SK-N-SH (cell line): ENCODE measurements at regions not wholly inside any gene's neighbourhood (a gene's known extent, or its start where the extent isn't known, plus 50 kb on each side); places are given as distances from the start of the nearest gene placed in this dataset.

ENCODE experiments used
- CTCF ChIA-PET: fragments of 300-600, 350-600 bp; formaldehyde crosslinking; extraction: SDS; loops from one replicate; lab custom pipeline; 2021; lab: Yijun Ruan, JAX
- POLR2A ChIA-PET: fragments of 350-600 bp; sonication (Branson Sonifier 250); formaldehyde crosslinking; extraction: SDS; loops from one replicate; lab custom pipeline; 2020; ENCODE audit warnings: antibody characterized with exemption, inconsistent platforms; lab: Yijun Ruan, JAX
- DNase-seq: peaks from one replicate; pipeline ENCODE4 v3.0.0; 2012
- H2AFZ ChIP-seq: fragments of 200-600 bp; sonication (generic); 2 replicates; pipeline ENCODE4 v1.8.1; 2016; ENCODE audit warnings: antibody characterized with exemption, mild to moderate bottlenecking, low read depth
- H3F3A ChIP-seq: fragments of 200-600 bp; sonication (generic); replicated peaks from 2 replicates; pipeline ENCODE3; 2016; ENCODE audit warnings: antibody characterized with exemption, mild to moderate bottlenecking; ENCODE audit not compliant: insufficient read depth
- H3K27ac ChIP-seq, 2 experiments: fragments of 200-500 bp in 1 of 2; fragments of 200-600 bp in 1 of 2; sonication (Bioruptor generic) in 1 of 2; sonication (generic), shearing (Covaris generic) in 1 of 2; 2 replicates each; pipeline versions ENCODE4 v1.5.1 to v1.6.1; 2014 to 2016; ENCODE audit warnings: low read depth in 2 of 2, inconsistent platforms in 1 of 2, low read length in 1 of 2, mild to moderate bottlenecking in 1 of 2, mixed read lengths in 1 of 2
- H3K27me3 ChIP-seq: fragments of 200-600 bp; sonication (generic), shearing (Covaris generic); 2 replicates; pipeline ENCODE4 v1.6.1; 2016; ENCODE audit warnings: mixed run types; ENCODE audit not compliant: insufficient read depth
- H3K36me3 ChIP-seq, 2 experiments: fragments of 200-500 bp in 1 of 2; fragments of 200-600 bp in 1 of 2; sonication (Bioruptor generic) in 1 of 2; sonication (generic) in 1 of 2; replicated peaks in 1 of 2; 2 replicates each; pipeline versions ENCODE3 to v1.5.1; 2014 to 2016; ENCODE audit warnings: low read length in 1 of 2, mild to moderate bottlenecking in 1 of 2; ENCODE audit not compliant: insufficient read depth in 2 of 2, control insufficient read depth in 1 of 2
- H3K4me1 ChIP-seq, 2 experiments: fragments of 200-500 bp in 1 of 2; fragments of 200-600 bp in 1 of 2; sonication (Bioruptor generic) in 1 of 2; sonication (generic), shearing (Covaris generic) in 1 of 2; 2 replicates each; pipeline versions ENCODE4 v1.5.1 to v1.6.1; 2014 to 2016; ENCODE audit warnings: low read depth in 1 of 2, low read length in 1 of 2, mixed run types in 1 of 2; ENCODE audit not compliant: insufficient read depth in 2 of 2, control insufficient read depth in 1 of 2
- H3K4me2 ChIP-seq: fragments of 200-600 bp; sonication (generic), shearing (Covaris generic); 2 replicates; pipeline ENCODE4 v1.6.1; 2017; ENCODE audit warnings: mixed run types
- H3K4me3 ChIP-seq, 2 experiments: fragments of 200-500 bp in 1 of 2; fragments of 200-600 bp in 1 of 2; sonication (Bioruptor generic) in 1 of 2; sonication (generic), shearing (Covaris generic) in 1 of 2; 2 replicates each; pipeline versions ENCODE4 v1.5.1 to v1.8.1; 2014 to 2016; ENCODE audit warnings: low read depth in 2 of 2, inconsistent platforms in 1 of 2, low read length in 1 of 2, mild to moderate bottlenecking in 1 of 2, mixed read lengths in 1 of 2, moderate library complexity in 1 of 2
- H3K79me2 ChIP-seq: fragments of 200-600 bp; sonication (generic); 2 replicates; pipeline ENCODE4 v1.8.1; 2017; ENCODE audit warnings: mild to moderate bottlenecking; ENCODE audit not compliant: insufficient read depth
- H3K9ac ChIP-seq: fragments of 200-600 bp; sonication (generic); 2 replicates; pipeline ENCODE4 v1.6.1; 2017; ENCODE audit warnings: mixed run types
- H3K9me2 ChIP-seq: fragments of 200-600 bp; sonication (generic); 2 replicates; pipeline ENCODE4 v1.6.1; 2017; ENCODE audit warnings: mixed run types
- H3K9me3 ChIP-seq: fragments of 200-600 bp; sonication (generic); 2 replicates; pipeline ENCODE4 v1.6.1; 2017; ENCODE audit warnings: mixed run types, mild to moderate bottlenecking, moderate library complexity
- H4K20me1 ChIP-seq: fragments of 200-600 bp; sonication (generic); 2 replicates; pipeline ENCODE4 v1.6.1; 2017; ENCODE audit warnings: mild to moderate bottlenecking, mixed run types; ENCODE audit not compliant: insufficient read depth
- CHD2 ChIP-seq: fragments of 150-350 bp; IDR thresholded peaks from 2 replicates; pipeline ENCODE4 v1.6.1; 2018; ENCODE audit warnings: low read length; ENCODE audit not compliant: partially characterized antibody
- ELF1 ChIP-seq: IDR thresholded peaks from 2 replicates; pipeline ENCODE4 v1.4.0; 2012
- FOXM1 ChIP-seq: IDR thresholded peaks from 2 replicates; pipeline ENCODE4 v1.4.0; 2012; ENCODE audit warnings: low read depth, mild to moderate bottlenecking
- GATA2 ChIP-seq: sonication (generic); formaldehyde crosslinking; IDR thresholded peaks from 2 replicates; pipeline ENCODE4 v1.5.0; 2020; ENCODE audit warnings: mild to moderate bottlenecking, missing genetic modification reagents
- MEF2A ChIP-seq: IDR thresholded peaks from 2 replicates; pipeline ENCODE4 v1.4.0; 2012; ENCODE audit warnings: low read depth, borderline replicate concordance
- MXI1 ChIP-seq: IDR thresholded peaks from 2 replicates; pipeline ENCODE4 v1.6.1; 2012; ENCODE audit warnings: mild to moderate bottlenecking, low read depth, low read length, improper control_type of control experiment
- POLR2AphosphoS5 ChIP-seq: IDR thresholded peaks from 2 replicates; pipeline ENCODE4 v1.6.1; 2012; ENCODE audit warnings: low read depth, low read length
- RAD21 ChIP-seq: IDR thresholded peaks from 2 replicates; pipeline ENCODE4 v1.6.1; 2012; ENCODE audit warnings: mild to moderate bottlenecking, low read length
- RFX5 ChIP-seq: IDR thresholded peaks from 2 replicates; pipeline ENCODE4 v1.6.1; 2012; ENCODE audit warnings: mild to moderate bottlenecking, improper control_type of control experiment, low read length
- RXRA ChIP-seq: IDR thresholded peaks from 2 replicates; pipeline ENCODE4 v1.4.0; 2012; ENCODE audit warnings: low read depth, mild to moderate bottlenecking, borderline replicate concordance
- SIN3A ChIP-seq: IDR thresholded peaks from 2 replicates; pipeline ENCODE4 v1.6.1; 2012; ENCODE audit warnings: low read depth, mild to moderate bottlenecking, low read length, moderate library complexity, borderline replicate concordance
- TCF12 ChIP-seq: IDR thresholded peaks from 2 replicates; pipeline ENCODE4 v1.4.0; 2012
- TEAD4 ChIP-seq: IDR thresholded peaks from 2 replicates; pipeline ENCODE4 v1.4.0; 2012; ENCODE audit warnings: mild to moderate bottlenecking, borderline replicate concordance; ENCODE audit not compliant: insufficient read depth
- WGBS: methylation state at CpG from one replicate; pipeline ENCODE4 v1.1.6; 2017; ENCODE audit warnings: low lambda C conversion rate; 5-methylcytosine and 5-hydroxymethylcytosine counted together
- TF ChIP-seq, protein P1 (sequence below): IDR thresholded peaks from 2 replicates; pipeline ENCODE4 v1.4.0; 2012; ENCODE audit warnings: low read depth, borderline replicate concordance
- TF ChIP-seq, protein P2 (sequence below): fragments of 200-600 bp; sonication (generic); IDR thresholded peaks from 2 replicates; pipeline ENCODE4 v1.6.1; 2017; ENCODE audit warnings: antibody characterized with exemption, mild to moderate bottlenecking, moderate library complexity
- TF ChIP-seq, protein P3 (sequence below): IDR thresholded peaks from 2 replicates; pipeline ENCODE4 v1.6.1; 2012; ENCODE audit warnings: mild to moderate bottlenecking, low read depth, low read length, moderate library complexity

DNA sequence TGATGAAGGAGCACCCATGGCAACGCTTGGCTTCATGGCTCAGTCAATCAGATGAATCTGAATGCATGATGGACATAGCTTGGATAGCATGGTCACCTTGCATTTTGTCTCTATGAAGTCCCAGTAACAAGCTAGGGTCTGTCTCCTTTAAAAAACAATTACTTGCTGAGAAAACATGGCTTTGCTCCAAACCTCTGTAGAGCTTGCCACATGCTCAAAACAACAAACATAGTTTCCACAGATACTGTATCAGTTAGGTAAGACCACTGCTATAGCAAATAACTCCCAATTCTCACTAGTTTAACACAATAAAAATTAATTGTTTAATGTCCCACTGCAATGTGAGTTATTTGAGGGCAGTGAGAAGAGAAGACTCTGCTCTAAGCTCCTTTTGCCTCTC, 401.0 kb downstream of the IRS1 start:
- Histone ChIP-seq H3K36me3 (no peaks in the 10 kb centered on the region), H2AFZ (no peak overlapping the region), H3K4me3 (no peak overlapping the region), H3K9ac (no peak overlapping the region), H3K9me2 (no peaks in the 10 kb centered on the region), H3K9me3 (no peaks in the 10 kb centered on the region), H4K20me1 (no peaks in the 10 kb centered on the region), H3K79me2 (no peaks in the 10 kb centered on the region), H3K27me3 (no peaks in the 10 kb centered on the region), H3K27ac (no peak overlapping the region), H3K4me1 (no peaks in the 10 kb centered on the region), H3K4me2 (no peak overlapping the region), H3F3A (peaks cover 4% of the 10 kb centered on the region)
- DNase-seq: no peak
- TF ChIP-seq RAD21: no peak
- no peak for TF ChIP-seq TEAD4
- TF ChIP-seq SIN3A: no peak
- TF ChIP-seq, protein P1, sequence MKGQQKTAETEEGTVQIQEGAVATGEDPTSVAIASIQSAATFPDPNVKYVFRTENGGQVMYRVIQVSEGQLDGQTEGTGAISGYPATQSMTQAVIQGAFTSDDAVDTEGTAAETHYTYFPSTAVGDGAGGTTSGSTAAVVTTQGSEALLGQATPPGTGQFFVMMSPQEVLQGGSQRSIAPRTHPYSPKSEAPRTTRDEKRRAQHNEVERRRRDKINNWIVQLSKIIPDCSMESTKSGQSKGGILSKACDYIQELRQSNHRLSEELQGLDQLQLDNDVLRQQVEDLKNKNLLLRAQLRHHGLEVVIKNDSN: no peak
- no peak for TF ChIP-seq ELF1
- no peak for TF ChIP-seq CHD2
- WGBS: 20% methylated on average over 1 of the region's 1 CpG
- ChIA-PET CTCF (no interaction called here), POLR2A (no interaction called here)

DNA sequence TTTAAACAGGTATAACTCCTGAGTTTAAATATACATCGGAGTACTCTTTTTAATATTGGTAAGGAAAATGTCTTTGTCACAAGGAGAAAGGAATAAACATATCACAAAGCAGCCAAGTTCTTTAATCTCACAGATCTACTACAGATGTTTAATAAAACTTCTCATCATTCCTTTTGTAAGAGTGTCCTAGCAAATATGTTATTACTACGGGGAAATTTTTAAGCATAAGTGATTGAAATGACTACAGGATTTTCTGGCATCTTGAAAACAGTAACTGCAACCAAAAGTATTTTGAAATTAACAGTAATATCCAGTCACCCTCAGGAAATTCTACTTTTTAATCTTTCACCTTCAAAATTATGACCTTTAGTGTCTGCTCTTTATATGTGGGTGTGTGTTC, 403.1 kb downstream of the IRS1 start:
- ChIA-PET POLR2A (no interaction called here), CTCF (no interaction called here)
- no peak for DNase-seq
- Histone ChIP-seq H3K36me3 (no peaks in the 10 kb centered on the region), H3K9ac (no peak overlapping the region), H3F3A (no peaks in the 10 kb centered on the region), H3K27me3 (no peaks in the 10 kb centered on the region), H4K20me1 (no peaks in the 10 kb centered on the region), H3K9me3 (no peaks in the 10 kb centered on the region), H3K79me2 (no peaks in the 10 kb centered on the region), H3K4me1 (no peaks in the 10 kb centered on the region), H3K27ac (no peak overlapping the region), H3K9me2 (no peaks in the 10 kb centered on the region), H2AFZ (no peak overlapping the region), H3K4me2 (no peak overlapping the region), H3K4me3 (no peak overlapping the region)
- TF ChIP-seq, protein P2, sequence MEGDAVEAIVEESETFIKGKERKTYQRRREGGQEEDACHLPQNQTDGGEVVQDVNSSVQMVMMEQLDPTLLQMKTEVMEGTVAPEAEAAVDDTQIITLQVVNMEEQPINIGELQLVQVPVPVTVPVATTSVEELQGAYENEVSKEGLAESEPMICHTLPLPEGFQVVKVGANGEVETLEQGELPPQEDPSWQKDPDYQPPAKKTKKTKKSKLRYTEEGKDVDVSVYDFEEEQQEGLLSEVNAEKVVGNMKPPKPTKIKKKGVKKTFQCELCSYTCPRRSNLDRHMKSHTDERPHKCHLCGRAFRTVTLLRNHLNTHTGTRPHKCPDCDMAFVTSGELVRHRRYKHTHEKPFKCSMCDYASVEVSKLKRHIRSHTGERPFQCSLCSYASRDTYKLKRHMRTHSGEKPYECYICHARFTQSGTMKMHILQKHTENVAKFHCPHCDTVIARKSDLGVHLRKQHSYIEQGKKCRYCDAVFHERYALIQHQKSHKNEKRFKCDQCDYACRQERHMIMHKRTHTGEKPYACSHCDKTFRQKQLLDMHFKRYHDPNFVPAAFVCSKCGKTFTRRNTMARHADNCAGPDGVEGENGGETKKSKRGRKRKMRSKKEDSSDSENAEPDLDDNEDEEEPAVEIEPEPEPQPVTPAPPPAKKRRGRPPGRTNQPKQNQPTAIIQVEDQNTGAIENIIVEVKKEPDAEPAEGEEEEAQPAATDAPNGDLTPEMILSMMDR: no peak
- no peak for TF ChIP-seq ELF1
- TF ChIP-seq POLR2AphosphoS5: no peak
- no peak for TF ChIP-seq RXRA
- TF ChIP-seq GATA2: no peak
- 23% methylated on average over 2 of the region's 2 CpGs for WGBS

DNA sequence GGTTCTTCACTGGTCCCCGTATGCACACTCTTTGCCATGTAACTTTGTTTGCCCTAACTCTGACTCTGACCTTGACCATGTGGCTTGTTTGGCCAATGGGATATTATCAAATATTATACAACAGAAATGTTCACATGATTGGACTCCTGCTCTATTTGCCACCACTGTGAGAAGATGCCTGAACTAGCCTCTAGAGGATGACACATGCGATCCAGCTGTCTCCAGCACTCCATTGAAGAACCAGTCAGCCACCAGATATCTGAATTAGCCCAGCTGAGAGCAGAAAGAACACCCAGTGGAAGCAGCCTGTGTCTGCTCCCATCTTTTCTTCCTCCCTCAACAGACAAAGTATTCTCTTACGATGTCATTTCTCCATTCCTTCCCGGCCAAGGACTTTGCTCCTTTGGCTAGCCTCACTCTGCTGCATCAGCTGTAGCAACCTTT, 412.1 kb downstream of the IRS1 start:
- 53% methylated on average over 4 of the region's 4 CpGs for WGBS
- H3K27ac ChIP-seq: no peak overlapping the region
- CTCF ChIA-PET: no interaction called here
- TF ChIP-seq, protein P3, sequence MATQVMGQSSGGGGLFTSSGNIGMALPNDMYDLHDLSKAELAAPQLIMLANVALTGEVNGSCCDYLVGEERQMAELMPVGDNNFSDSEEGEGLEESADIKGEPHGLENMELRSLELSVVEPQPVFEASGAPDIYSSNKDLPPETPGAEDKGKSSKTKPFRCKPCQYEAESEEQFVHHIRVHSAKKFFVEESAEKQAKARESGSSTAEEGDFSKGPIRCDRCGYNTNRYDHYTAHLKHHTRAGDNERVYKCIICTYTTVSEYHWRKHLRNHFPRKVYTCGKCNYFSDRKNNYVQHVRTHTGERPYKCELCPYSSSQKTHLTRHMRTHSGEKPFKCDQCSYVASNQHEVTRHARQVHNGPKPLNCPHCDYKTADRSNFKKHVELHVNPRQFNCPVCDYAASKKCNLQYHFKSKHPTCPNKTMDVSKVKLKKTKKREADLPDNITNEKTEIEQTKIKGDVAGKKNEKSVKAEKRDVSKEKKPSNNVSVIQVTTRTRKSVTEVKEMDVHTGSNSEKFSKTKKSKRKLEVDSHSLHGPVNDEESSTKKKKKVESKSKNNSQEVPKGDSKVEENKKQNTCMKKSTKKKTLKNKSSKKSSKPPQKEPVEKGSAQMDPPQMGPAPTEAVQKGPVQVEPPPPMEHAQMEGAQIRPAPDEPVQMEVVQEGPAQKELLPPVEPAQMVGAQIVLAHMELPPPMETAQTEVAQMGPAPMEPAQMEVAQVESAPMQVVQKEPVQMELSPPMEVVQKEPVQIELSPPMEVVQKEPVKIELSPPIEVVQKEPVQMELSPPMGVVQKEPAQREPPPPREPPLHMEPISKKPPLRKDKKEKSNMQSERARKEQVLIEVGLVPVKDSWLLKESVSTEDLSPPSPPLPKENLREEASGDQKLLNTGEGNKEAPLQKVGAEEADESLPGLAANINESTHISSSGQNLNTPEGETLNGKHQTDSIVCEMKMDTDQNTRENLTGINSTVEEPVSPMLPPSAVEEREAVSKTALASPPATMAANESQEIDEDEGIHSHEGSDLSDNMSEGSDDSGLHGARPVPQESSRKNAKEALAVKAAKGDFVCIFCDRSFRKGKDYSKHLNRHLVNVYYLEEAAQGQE: no peak
- TF ChIP-seq ELF1: no peak
- TF ChIP-seq MXI1: no peak
- TF ChIP-seq MEF2A: no peak
- no peak for TF ChIP-seq RFX5
- no peak for TF ChIP-seq TCF12
- TF ChIP-seq, protein P1: no peak
- TF ChIP-seq RXRA: no peak
- no peak for TF ChIP-seq FOXM1
- TF ChIP-seq RAD21: no peak

More for the DNA sequence above, 412.1 kb downstream of the IRS1 start:
- POLR2A ChIA-PET: no interaction called here
- Histone ChIP-seq H3K79me2 (no peaks in the 10 kb centered on the region), H3K9me3 (no peaks in the 10 kb centered on the region), H3F3A (no peaks in the 10 kb centered on the region), H3K9me2 (no peaks in the 10 kb centered on the region), H4K20me1 (no peaks in the 10 kb centered on the region), H3K4me1 (no peaks in the 10 kb centered on the region), H3K4me3 (no peak overlapping the region), H2AFZ (no peak overlapping the region), H3K9ac (no peak overlapping the region), H3K27me3 (no peaks in the 10 kb centered on the region), H3K36me3 (no peaks in the 10 kb centered on the region), H3K4me2 (no peak overlapping the region)
- DNase-seq: no peak
